ENCODE measurements at regions not wholly inside any gene's neighbourhood (a gene's known extent, or its start where the extent isn't known, plus 50 kb on each side); places are given as distances from the start of the nearest gene placed in this dataset.
"Not testable (repeated sequence)": the region's sequence is repeated elsewhere in the genome, so short reads cannot be mapped to it uniquely, and the experiment has no call there.

- DNase-seq: no peak
These were observed 291.5 kb upstream of the GULP1 start for GRCh38 chr2:188000189-188000588.

- DNase-seq: no peak
These were observed 287.9 kb upstream of the GULP1 start for GRCh38 chr2:188003800-188004199.

GRCh38 chr2:188013767-188014166 lies 277.9 kb upstream of the GULP1 start:
- no peak for DNase-seq

- no peak for DNase-seq
These were observed 274.8 kb upstream of the GULP1 start for GRCh38 chr2:188016917-188017316.

- no peak for DNase-seq
These were observed 269.3 kb upstream of the GULP1 start for GRCh38 chr2:188022389-188022788.

- DNase-seq: no peak
These were observed 268.6 kb upstream of the GULP1 start for GRCh38 chr2:188023035-188023434.

GRCh38 chr2:188024811-188025210 lies 266.9 kb upstream of the GULP1 start:
- no peak for DNase-seq

GRCh38 chr2:188028739-188029138 lies 262.9 kb upstream of the GULP1 start:
- DNase-seq: no peak

GRCh38 chr2:188032306-188032705 lies 259.4 kb upstream of the GULP1 start:
- DNase-seq: no peak

- no peak for DNase-seq
These were observed 258.9 kb upstream of the GULP1 start for GRCh38 chr2:188032786-188033185.

- not testable (repeated sequence) for DNase-seq
These were observed 258.4 kb upstream of the GULP1 start for GRCh38 chr2:188033240-188033639.

- not testable (repeated sequence) for DNase-seq
These were observed 257.6 kb upstream of the GULP1 start for GRCh38 chr2:188034102-188034501.

- not testable (repeated sequence) for DNase-seq
These were observed 256.3 kb upstream of the GULP1 start for GRCh38 chr2:188035377-188035776.

- not testable (repeated sequence) for DNase-seq
These were observed 254.9 kb upstream of the GULP1 start for GRCh38 chr2:188036786-188037185.

- DNase-seq: no peak
These were observed 252.4 kb upstream of the GULP1 start for GRCh38 chr2:188039307-188039706.

- peak; percentile 59 for DNase-seq
These were observed 249.3 kb upstream of the GULP1 start for GRCh38 chr2:188042412-188042811.

- no peak for DNase-seq
These were observed 246.7 kb upstream of the GULP1 start for GRCh38 chr2:188045016-188045415.

- no peak for DNase-seq
These were observed 245.2 kb upstream of the GULP1 start for GRCh38 chr2:188046437-188046836.

GRCh38 chr2:188047735-188048134 lies 243.9 kb upstream of the GULP1 start:
- DNase-seq: no peak

- DNase-seq: peak; percentile 99
These were observed 240.9 kb upstream of the GULP1 start for GRCh38 chr2:188050726-188051125.

- DNase-seq: no peak
These were observed 240.0 kb upstream of the GULP1 start for GRCh38 chr2:188051706-188052105.

- no peak for DNase-seq
These were observed 226.3 kb upstream of the GULP1 start for GRCh38 chr2:188065386-188065785.

GRCh38 chr2:188068093-188068492 lies 223.6 kb upstream of the GULP1 start:
- peak; percentile 23 for DNase-seq

- no peak for DNase-seq
These were observed 215.3 kb upstream of the GULP1 start for GRCh38 chr2:188076149-188077056.

- no peak for DNase-seq
These were observed 213.9 kb upstream of the GULP1 start for GRCh38 chr2:188077757-188078156.

Measured in kidney glomerular epithelial cell (primary cell).